Neutrophil (primary cell): ENCODE measurements at regions not wholly inside any gene's neighbourhood (a gene's known extent, or its start where the extent isn't known, plus 50 kb on each side); places are given as distances from the start of the nearest gene placed in this dataset.
"Not testable (repeated sequence)": the region's sequence is repeated elsewhere in the genome, so short reads cannot be mapped to it uniquely, and the experiment has no call there.

Experiments used
- H3K27ac ChIP-seq: fragments of 200-600 bp; sonication (generic); 2 replicates; pipeline ENCODE4 v1.5.1; 2016; ENCODE audit warnings: mild to moderate bottlenecking, moderate library complexity
- H3K27me3 ChIP-seq: fragments of 200-600 bp; sonication (generic); 2 replicates; pipeline ENCODE4 v1.6.0; 2016; ENCODE audit warnings: mild to moderate bottlenecking
- H3K36me3 ChIP-seq: fragments of 200-600 bp; sonication (generic); 2 replicates; pipeline ENCODE4 v1.5.1; 2017
- H3K4me1 ChIP-seq, 2 experiments: fragments of 200-600 bp in 1 of 2; sonication (generic) in 1 of 2; 1 replicate in 1 of 2; 2 replicates in 1 of 2; pipeline versions ENCODE4 v1.5.1 to v1.6.1; 2013 to 2016; ENCODE audit warnings: low read depth in 1 of 2, low read length in 1 of 2, mild to moderate bottlenecking in 1 of 2, moderate library complexity in 1 of 2; ENCODE audit not compliant: control insufficient read depth in 1 of 2, insufficient read depth in 1 of 2
- H3K4me3 ChIP-seq, 2 experiments: fragments of 200-600 bp in 1 of 2; sonication (generic) in 1 of 2; 1 replicate in 1 of 2; 2 replicates in 1 of 2; pipeline ENCODE4 v1.5.1; 2013 to 2016; ENCODE audit warnings: low read depth in 1 of 2, low read length in 1 of 2, mild to moderate bottlenecking in 1 of 2, moderate library complexity in 1 of 2
- H3K9me3 ChIP-seq: fragments of 200-600 bp; sonication (generic); 2 replicates; pipeline ENCODE4 v1.5.1; 2016
- CTCF ChIP-seq: fragments of 200-600 bp; sonication (generic); IDR thresholded peaks from 2 replicates; pipeline ENCODE4 v1.5.1; 2016; ENCODE audit warnings: antibody characterized with exemption

DNA sequence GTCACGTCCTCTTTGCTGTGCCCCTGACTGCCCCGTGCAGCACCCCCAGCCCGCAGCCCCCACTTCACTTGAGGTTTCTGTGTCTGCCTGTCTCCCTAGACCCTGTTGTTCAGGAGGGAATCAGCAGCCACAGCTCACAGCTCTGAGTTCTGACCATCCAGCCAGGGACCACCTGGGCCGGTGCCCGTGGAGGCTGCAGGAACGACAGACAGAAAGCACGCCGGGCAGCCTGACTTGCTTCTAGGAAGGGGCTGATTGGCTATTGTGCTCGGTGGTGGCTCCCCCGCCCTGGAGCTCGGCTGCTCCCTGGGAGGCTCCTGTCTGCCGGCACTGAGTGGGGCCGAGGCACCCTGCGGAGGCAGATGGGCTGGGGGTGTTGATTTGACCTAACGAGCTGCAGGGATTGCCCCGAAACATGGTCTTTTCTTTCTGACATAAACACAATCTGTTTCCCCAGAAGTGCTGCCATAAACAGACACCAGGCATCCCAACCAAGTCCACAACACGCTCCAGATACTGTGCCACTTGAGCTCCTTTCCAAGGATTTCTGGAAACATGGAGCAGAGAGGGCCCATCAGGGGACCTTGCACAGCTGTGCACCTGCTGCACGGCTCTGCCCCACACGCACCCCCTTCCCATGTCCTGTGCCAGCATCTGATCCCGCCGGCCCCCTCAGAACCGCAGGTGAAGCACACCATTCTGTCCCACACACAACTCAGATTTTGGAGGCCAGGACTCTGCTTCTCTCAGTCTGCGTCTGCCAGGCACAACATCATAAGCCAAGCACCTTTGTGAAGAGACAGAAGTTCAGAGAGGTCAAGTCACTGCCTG lies 855.9 kb downstream of the TBC1D22A start:
- Histone ChIP-seq H3K27ac (no peak overlapping the region), H3K27me3 (peaks cover 7% of the 10 kb centered on the region), H3K9me3 (no peaks in the 10 kb centered on the region), H3K4me1 (no peaks in the 10 kb centered on the region), H3K36me3 (no peaks in the 10 kb centered on the region), H3K4me3 (no peak overlapping the region)
- TF ChIP-seq CTCF = no peak

DNA sequence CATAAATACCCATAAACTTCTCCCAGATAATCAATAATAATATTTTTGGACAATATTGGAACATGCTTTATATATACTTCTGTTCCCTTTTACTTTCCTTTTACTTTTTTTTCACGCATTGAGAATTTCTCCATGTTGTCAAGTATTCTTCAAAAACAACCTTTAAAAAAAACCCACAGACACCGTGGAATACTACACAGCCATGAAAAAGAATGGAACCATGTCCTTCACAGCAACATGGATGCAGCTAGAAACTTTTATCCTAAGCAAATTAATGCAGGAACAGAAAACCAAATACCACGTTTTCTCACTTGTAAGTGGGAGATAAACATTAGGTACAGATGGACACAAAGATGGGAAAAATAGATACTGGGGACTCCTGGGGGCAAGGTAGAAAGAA lies 854.7 kb downstream of the TBC1D22A start:
- Histone ChIP-seq H3K27me3 (peaks cover 7% of the 10 kb centered on the region), H3K4me1 (no peaks in the 10 kb centered on the region), H3K9me3 (no peaks in the 10 kb centered on the region), H3K36me3 (no peaks in the 10 kb centered on the region), H3K4me3 (no peak overlapping the region), H3K27ac (no peak overlapping the region)
- no peak for TF ChIP-seq CTCF

DNA sequence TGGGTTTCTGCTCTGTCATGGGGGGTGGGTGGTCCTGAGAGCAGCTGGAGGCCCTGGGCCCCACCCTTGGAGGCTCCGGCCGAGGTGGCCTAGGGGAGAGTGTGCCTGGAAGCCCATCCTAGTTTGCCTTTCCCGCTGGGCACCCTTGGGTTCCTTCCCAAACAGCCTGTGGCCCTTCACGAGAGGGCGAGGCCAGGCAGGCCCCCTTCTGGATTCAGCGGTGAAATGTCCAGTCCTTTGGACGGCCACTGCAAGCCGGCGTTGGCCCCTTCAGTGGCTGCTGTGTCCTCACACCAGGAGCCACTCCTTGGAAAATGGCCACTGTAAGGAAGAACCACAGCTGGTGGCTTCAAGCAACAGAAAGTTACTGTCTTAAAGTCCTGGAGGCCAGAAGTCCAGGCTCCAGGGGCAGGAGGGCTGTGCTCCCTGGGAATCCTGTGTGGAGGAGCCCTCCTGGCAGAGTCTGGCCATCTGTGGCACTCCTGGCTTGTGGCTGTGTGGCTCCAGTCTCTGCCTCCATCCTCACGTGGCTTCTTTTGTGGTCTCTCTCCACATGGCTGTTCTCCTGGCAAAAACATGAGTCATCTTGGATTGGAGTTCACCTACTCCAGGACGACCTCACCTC lies 854.1 kb downstream of the TBC1D22A start:
- Histone ChIP-seq H3K36me3 (no peaks in the 10 kb centered on the region), H3K27me3 (peaks cover 7% of the 10 kb centered on the region), H3K4me3 (no peak overlapping the region), H3K4me1 (no peaks in the 10 kb centered on the region), H3K9me3 (no peaks in the 10 kb centered on the region), H3K27ac (no peak overlapping the region)
- no peak for TF ChIP-seq CTCF

- H3K27me3 ChIP-seq = peaks cover 7% of the 10 kb centered on the region
- H3K4me3 ChIP-seq = no peak overlapping the region
- H3K4me1 ChIP-seq = no peaks in the 10 kb centered on the region
- H3K27ac ChIP-seq = no peak overlapping the region
- no peak for TF ChIP-seq CTCF
- H3K36me3 ChIP-seq = no peaks in the 10 kb centered on the region
- no peaks in the 10 kb centered on the region for H3K9me3 ChIP-seq
These were observed 852.6 kb downstream of the TBC1D22A start for GRCh38 chr22:47615051-47615450.

GRCh38 chr22:47613606-47614350 lies 851.3 kb downstream of the TBC1D22A start:
- no peak overlapping the region for H3K4me3 ChIP-seq
- H3K9me3 ChIP-seq = no peaks in the 10 kb centered on the region
- TF ChIP-seq CTCF = no peak
- no peak overlapping the region for H3K27ac ChIP-seq
- H3K36me3 ChIP-seq = no peaks in the 10 kb centered on the region
- peaks cover 7% of the 10 kb centered on the region for H3K27me3 ChIP-seq
- no peaks in the 10 kb centered on the region for H3K4me1 ChIP-seq

DNA sequence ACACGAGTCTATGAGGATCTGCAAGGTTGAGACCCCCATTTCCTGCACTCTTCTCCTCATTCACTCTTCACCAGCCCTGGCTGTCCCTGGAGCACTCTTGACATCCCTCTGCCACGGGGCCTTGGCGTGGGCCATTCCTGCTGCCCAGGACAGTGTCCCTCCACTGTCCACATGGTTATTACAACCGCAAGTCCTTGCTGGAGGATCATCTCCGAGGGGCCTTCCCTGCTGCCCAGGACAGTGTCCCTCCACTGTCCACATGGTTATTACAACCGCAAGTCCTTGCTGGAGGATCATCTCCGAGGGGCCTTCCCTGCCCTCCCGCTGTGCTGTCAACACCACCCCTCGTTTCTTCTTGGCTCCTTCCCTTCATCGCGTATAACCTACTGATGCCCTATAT lies 850.7 kb downstream of the TBC1D22A start:
- H3K4me3 ChIP-seq, H3K36me3 ChIP-seq, H3K4me1 ChIP-seq, H3K27ac ChIP-seq, H3K9me3 ChIP-seq, H3K27me3 ChIP-seq: not testable (repeated sequence)
